ENCODE measurements at regions not wholly inside any gene's neighbourhood (a gene's known extent, or its start where the extent isn't known, plus 50 kb on each side); places are given as distances from the start of the nearest gene placed in this dataset.

DNA sequence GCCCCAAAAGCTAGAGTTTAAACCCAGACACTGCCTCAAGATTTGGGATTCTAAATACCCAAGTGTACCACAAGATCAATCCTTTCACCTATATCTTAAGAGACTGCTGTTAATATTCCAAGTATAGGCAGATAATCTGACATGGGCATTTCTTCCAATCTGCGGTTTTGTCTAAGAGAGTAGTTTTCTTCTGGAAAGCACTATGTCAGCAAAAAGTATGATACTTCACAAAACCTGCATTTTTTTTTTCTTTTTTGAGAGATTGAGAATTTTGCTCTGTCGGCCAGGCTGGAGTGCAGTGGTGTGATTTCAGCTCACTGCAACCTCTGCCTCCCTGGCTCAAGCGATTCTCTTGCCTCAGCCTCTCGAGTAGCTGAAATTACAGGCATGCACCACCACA lies 190.7 kb upstream of the TYRP1 start:
- no peak overlapping the region for H3K56ac ChIP-seq (ENCODE audit: extremely low read depth, insufficient read depth, low read length)
- DNase-seq (no peak), ATAC-seq (ENCODE audit: low read depth) (no peak)
- H3K9me3 ChIP-seq (ENCODE audit: control insufficient read depth, insufficient read depth, low read length), result no peaks in the 10 kb centered on the region
- H3K27ac ChIP-seq (ENCODE audit: insufficient read depth, low read length), result no peak overlapping the region
- H2BK15ac ChIP-seq (ENCODE audit: low read depth, low read length), result no peak overlapping the region
- ChIA-PET POLR2A (ENCODE audit: unreplicated experiment) (no interaction called here), CTCF (no interaction called here)
- H4K91ac ChIP-seq (ENCODE audit: insufficient read depth, low read depth, low read length), result no peak overlapping the region
- no peak overlapping the region for H2AFZ ChIP-seq (replicated peaks; ENCODE audit: low read length, poor library complexity)
- H2AK9ac ChIP-seq (replicated peaks; ENCODE audit: low read depth, low read length, poor library complexity), result no peak overlapping the region
- no peaks in the 10 kb centered on the region for H3K4me1 ChIP-seq (ENCODE audit: control insufficient read depth, insufficient read depth, low read length)
- H3K79me1 ChIP-seq (ENCODE audit: low read depth in 1 of 2, low read length in 2 of 2), result no peaks in the 10 kb centered on the region
- no peak overlapping the region for H4K8ac ChIP-seq (ENCODE audit: low read depth in 2 of 2, low read length in 2 of 2)
- no CpG with 5 or more reads among the region's 4 CpGs for WGBS, 2 experiments (ENCODE audit: extremely low coverage in 2 of 2, insufficient read length in 1 of 2)
- no peak overlapping the region for H3K14ac ChIP-seq (replicated peaks; ENCODE audit: low read depth, low read length)
- H2BK20ac ChIP-seq (ENCODE audit: low read depth, low read length), result no peak overlapping the region
- no peaks in the 10 kb centered on the region for H3K9me1 ChIP-seq (ENCODE audit: insufficient read depth, low read length)
- no peak overlapping the region for H2BK5ac ChIP-seq (ENCODE audit: low read depth, low read length, poor library complexity, severe bottlenecking)
- no peak overlapping the region for H3K4ac ChIP-seq (ENCODE audit: low read depth, low read length)
- no peak overlapping the region for H3K18ac ChIP-seq (ENCODE audit: low read depth, low read length)
- H3K36me3 ChIP-seq (ENCODE audit: control insufficient read depth, insufficient read depth, low read length), result no peaks in the 10 kb centered on the region
- TF ChIP-seq, protein P1, sequence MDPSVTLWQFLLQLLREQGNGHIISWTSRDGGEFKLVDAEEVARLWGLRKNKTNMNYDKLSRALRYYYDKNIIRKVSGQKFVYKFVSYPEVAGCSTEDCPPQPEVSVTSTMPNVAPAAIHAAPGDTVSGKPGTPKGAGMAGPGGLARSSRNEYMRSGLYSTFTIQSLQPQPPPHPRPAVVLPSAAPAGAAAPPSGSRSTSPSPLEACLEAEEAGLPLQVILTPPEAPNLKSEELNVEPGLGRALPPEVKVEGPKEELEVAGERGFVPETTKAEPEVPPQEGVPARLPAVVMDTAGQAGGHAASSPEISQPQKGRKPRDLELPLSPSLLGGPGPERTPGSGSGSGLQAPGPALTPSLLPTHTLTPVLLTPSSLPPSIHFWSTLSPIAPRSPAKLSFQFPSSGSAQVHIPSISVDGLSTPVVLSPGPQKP (IDR thresholded peaks at IDR 0.05; ENCODE audit: borderline replicate concordance, low read depth, low read length), result no peak
- no peak for TF ChIP-seq CEBPB (IDR thresholded peaks at IDR 0.05; ENCODE audit: low read depth, low read length)
- TF ChIP-seq BHLHE40 (IDR thresholded peaks at IDR 0.05; ENCODE audit: low read depth, low read length), result no peak
- TF ChIP-seq MAFK (IDR thresholded peaks at IDR 0.05; ENCODE audit: low read depth, low read length), result peak; percentile 82
- no peak for TF ChIP-seq MXI1 (IDR thresholded peaks at IDR 0.05; ENCODE audit: borderline replicate concordance, low read depth, low read length)
- H4K20me1 ChIP-seq (ENCODE audit: insufficient read depth, low read length), result no peaks in the 10 kb centered on the region
- H3K9ac ChIP-seq (ENCODE audit: low read depth, low read length), result no peak overlapping the region
- no peak overlapping the region for H2AK5ac ChIP-seq (ENCODE audit: low read depth, low read length)
- no peak overlapping the region for H2BK120ac ChIP-seq (ENCODE audit: low read depth, low read length)
- H3K27me3 ChIP-seq (ENCODE audit: control insufficient read depth, insufficient read depth, low read length), result no peaks in the 10 kb centered on the region
- H3K4me3 ChIP-seq (ENCODE audit: insufficient read depth, low read depth, low read length), result no peak overlapping the region
- H4K5ac ChIP-seq (ENCODE audit: low read depth, low read length), result no peak overlapping the region
- in situ Hi-C loops (cut with MboI; ENCODE audit: low sequenced_read_pairs) (no loop called here), intact Hi-C loops (cut with micrococcal nuclease) (no loop called here), dilution Hi-C loops (cut with HindIII; ENCODE audit: low sequenced_read_pairs, unreplicated experiment) (no loop called here)
- H3K23ac ChIP-seq (ENCODE audit: low read depth, low read length), result no peak overlapping the region
- no TSS peak for BruUV-seq (replicated peaks)
- no peak overlapping the region for H3K4me2 ChIP-seq (ENCODE audit: low read depth, low read length)

All from IMR-90 (cell line).